Peyer's patch (tissue), 4 donors: ENCODE measurements at regions not wholly inside any gene's neighbourhood (a gene's known extent, or its start where the extent isn't known, plus 50 kb on each side); places are given as distances from the start of the nearest gene placed in this dataset.

Source experiments
- POLR2A ChIP-seq, 2 donors: fragments of 450-650 bp; IDR thresholded peaks; one replicate each; pipeline ENCODE4 v1.5.1; 2017; ENCODE audit warnings: antibody characterized with exemption in 2 of 2, mild to moderate bottlenecking in 2 of 2, moderate library complexity in 2 of 2
- TF ChIP-seq, protein P1 (sequence below), 6 experiments: fragments of 450-650 bp in 4 of 6; fragments of 200-600 bp in 2 of 6; sonication (generic) in 1 of 6; IDR thresholded peaks; one replicate each; pipeline ENCODE4 v1.5.1; 2017 to 2019; ENCODE audit warnings: antibody characterized with exemption in 6 of 6, mild to moderate bottlenecking in 3 of 6, moderate library complexity in 1 of 6

DNA sequence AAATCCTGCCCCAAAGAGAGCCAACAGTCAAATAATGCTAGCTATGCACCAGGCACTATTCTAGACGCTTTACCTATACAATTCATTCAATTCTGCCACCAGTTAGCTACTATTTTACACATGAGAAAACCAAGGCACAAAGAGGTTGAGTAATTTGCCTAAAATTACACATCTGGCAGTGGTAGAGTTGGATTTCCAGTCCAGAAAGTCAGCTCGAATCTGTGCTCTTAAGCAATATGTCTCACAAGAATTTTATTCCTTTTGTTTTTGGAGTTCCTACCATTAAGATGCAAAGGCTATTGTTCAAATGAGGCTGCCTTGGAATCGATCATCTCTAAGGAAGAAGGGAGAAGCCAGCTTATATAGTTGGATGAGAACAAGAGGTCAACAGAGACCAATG, 256.9 kb upstream of the RASA1 start:
- TF ChIP-seq POLR2A (IDR thresholded peaks at IDR 0.05): no peak
- TF ChIP-seq, protein P1, sequence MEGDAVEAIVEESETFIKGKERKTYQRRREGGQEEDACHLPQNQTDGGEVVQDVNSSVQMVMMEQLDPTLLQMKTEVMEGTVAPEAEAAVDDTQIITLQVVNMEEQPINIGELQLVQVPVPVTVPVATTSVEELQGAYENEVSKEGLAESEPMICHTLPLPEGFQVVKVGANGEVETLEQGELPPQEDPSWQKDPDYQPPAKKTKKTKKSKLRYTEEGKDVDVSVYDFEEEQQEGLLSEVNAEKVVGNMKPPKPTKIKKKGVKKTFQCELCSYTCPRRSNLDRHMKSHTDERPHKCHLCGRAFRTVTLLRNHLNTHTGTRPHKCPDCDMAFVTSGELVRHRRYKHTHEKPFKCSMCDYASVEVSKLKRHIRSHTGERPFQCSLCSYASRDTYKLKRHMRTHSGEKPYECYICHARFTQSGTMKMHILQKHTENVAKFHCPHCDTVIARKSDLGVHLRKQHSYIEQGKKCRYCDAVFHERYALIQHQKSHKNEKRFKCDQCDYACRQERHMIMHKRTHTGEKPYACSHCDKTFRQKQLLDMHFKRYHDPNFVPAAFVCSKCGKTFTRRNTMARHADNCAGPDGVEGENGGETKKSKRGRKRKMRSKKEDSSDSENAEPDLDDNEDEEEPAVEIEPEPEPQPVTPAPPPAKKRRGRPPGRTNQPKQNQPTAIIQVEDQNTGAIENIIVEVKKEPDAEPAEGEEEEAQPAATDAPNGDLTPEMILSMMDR (IDR thresholded peaks at IDR 0.05): no peak
